HepG2 (cell line): ENCODE measurements at regions not wholly inside any gene's neighbourhood (a gene's known extent, or its start where the extent isn't known, plus 50 kb on each side); places are given as distances from the start of the nearest gene placed in this dataset.

Experiments
- ATF7 ChIP-seq, 2 experiments: fragments of 450-650 bp in 1 of 2; sonication (generic) in 1 of 2; formaldehyde crosslinking in 1 of 2; IDR thresholded peaks; 2 replicates each; pipeline versions ENCODE4 v1.4.0 to v1.6.1; 2016 to 2020; ENCODE audit warnings: antibody characterized with exemption in 1 of 2, mild to moderate bottlenecking in 1 of 2, missing genetic modification reagents in 1 of 2
- BRCA1 ChIP-seq: sonication (generic); formaldehyde crosslinking; IDR thresholded peaks from 2 replicates; pipeline ENCODE4 v1.4.0; 2020; ENCODE audit warnings: missing genetic modification reagents
- DMAP1 ChIP-seq: IDR thresholded peaks from 2 replicates; pipeline ENCODE4 v1.6.1; 2016
- IKZF1 ChIP-seq: fragments of 450-650 bp; IDR thresholded peaks from 2 replicates; pipeline ENCODE4 v1.7.1; 2016
- KDM3A ChIP-seq: IDR thresholded peaks from 2 replicates; pipeline ENCODE4 v1.6.1; 2018; ENCODE audit warnings: low read depth, missing compliant biosample characterization
- MBD4 ChIP-seq: IDR thresholded peaks from 2 replicates; pipeline ENCODE4 v1.6.1; 2012; ENCODE audit warnings: low read length, inconsistent platforms, borderline replicate concordance
- SP1 ChIP-seq, 2 experiments: fragments of 450-650 bp in 1 of 2; sonication (generic) in 1 of 2; formaldehyde crosslinking in 1 of 2; IDR thresholded peaks; 2 replicates each; pipeline versions ENCODE4 v1.4.0 to v1.6.1; 2016 to 2020; ENCODE audit warnings: missing genetic modification reagents in 1 of 2
- SP140L ChIP-seq: sonication (generic); formaldehyde crosslinking; IDR thresholded peaks from 2 replicates; pipeline ENCODE4 v1.4.0; 2020; ENCODE audit warnings: missing genetic modification reagents, borderline replicate concordance
- XBP1 ChIP-seq: sonication (generic); formaldehyde crosslinking; IDR thresholded peaks from 2 replicates; pipeline ENCODE4 v1.5.0; 2020; ENCODE audit warnings: missing genetic modification reagents
- XRCC5 ChIP-seq: fragments of 200-400 bp; formaldehyde crosslinking; optimal IDR thresholded peaks from 2 replicates; pipeline ENCODE3; 2017; ENCODE audit warnings: mild to moderate bottlenecking, low read length
- ZBTB8A ChIP-seq: sonication (generic); formaldehyde crosslinking; IDR thresholded peaks from 2 replicates; pipeline ENCODE4 v1.4.0; 2020; ENCODE audit warnings: mild to moderate bottlenecking, low read depth, missing genetic modification reagents, borderline replicate concordance
- ZNF20 ChIP-seq: sonication (generic); formaldehyde crosslinking; IDR thresholded peaks from 2 replicates; pipeline ENCODE4 v1.4.0; 2020; ENCODE audit warnings: mild to moderate bottlenecking, moderate library complexity, missing genetic modification reagents
- ZNF317 ChIP-seq: sonication (generic); formaldehyde crosslinking; IDR thresholded peaks from 2 replicates; pipeline ENCODE4 v1.5.0; 2020; ENCODE audit warnings: mild to moderate bottlenecking, missing genetic modification reagents
- ZNF552 ChIP-seq: sonication (generic); formaldehyde crosslinking; IDR thresholded peaks from 2 replicates; pipeline ENCODE4 v1.9.0; 2022; ENCODE audit warnings: missing genetic modification reagents, mild to moderate bottlenecking, borderline replicate concordance
- ZNF724P ChIP-seq: sonication (generic); formaldehyde crosslinking; IDR thresholded peaks from 2 replicates; pipeline ENCODE4 v1.8.0; 2022; ENCODE audit warnings: missing genetic modification reagents, borderline replicate concordance
- ZNF788 ChIP-seq: sonication (generic); formaldehyde crosslinking; IDR thresholded peaks from 2 replicates; pipeline ENCODE4 v1.5.0; 2020; ENCODE audit warnings: mild to moderate bottlenecking, missing genetic modification reagents, borderline replicate concordance
- ZNF790 ChIP-seq: sonication (generic); formaldehyde crosslinking; IDR thresholded peaks from 2 replicates; pipeline ENCODE4 v1.8.0; 2022; ENCODE audit warnings: missing genetic modification reagents, mild to moderate bottlenecking, borderline replicate concordance
- ZNF841 ChIP-seq: sonication (generic); formaldehyde crosslinking; IDR thresholded peaks from 2 replicates; pipeline ENCODE4 v1.8.1; 2023; ENCODE audit warnings: missing genetic modification reagents, borderline replicate concordance
- TF ChIP-seq, protein P1 (sequence below): sonication (generic); formaldehyde crosslinking; IDR thresholded peaks from 2 replicates; pipeline ENCODE4; 2020; ENCODE audit warnings: missing genetic modification reagents, mild to moderate bottlenecking, borderline replicate concordance
- TF ChIP-seq, protein P2 (sequence below): sonication (generic); formaldehyde crosslinking; IDR thresholded peaks from 2 replicates; pipeline ENCODE4 v1.4.0; 2020; ENCODE audit warnings: low read depth, missing genetic modification reagents
- TF ChIP-seq, protein P3 (sequence below): sonication (generic); formaldehyde crosslinking; IDR thresholded peaks from 2 replicates; pipeline ENCODE4 v1.8.0; 2022; ENCODE audit warnings: missing genetic modification reagents, mild to moderate bottlenecking, borderline replicate concordance

DNA sequence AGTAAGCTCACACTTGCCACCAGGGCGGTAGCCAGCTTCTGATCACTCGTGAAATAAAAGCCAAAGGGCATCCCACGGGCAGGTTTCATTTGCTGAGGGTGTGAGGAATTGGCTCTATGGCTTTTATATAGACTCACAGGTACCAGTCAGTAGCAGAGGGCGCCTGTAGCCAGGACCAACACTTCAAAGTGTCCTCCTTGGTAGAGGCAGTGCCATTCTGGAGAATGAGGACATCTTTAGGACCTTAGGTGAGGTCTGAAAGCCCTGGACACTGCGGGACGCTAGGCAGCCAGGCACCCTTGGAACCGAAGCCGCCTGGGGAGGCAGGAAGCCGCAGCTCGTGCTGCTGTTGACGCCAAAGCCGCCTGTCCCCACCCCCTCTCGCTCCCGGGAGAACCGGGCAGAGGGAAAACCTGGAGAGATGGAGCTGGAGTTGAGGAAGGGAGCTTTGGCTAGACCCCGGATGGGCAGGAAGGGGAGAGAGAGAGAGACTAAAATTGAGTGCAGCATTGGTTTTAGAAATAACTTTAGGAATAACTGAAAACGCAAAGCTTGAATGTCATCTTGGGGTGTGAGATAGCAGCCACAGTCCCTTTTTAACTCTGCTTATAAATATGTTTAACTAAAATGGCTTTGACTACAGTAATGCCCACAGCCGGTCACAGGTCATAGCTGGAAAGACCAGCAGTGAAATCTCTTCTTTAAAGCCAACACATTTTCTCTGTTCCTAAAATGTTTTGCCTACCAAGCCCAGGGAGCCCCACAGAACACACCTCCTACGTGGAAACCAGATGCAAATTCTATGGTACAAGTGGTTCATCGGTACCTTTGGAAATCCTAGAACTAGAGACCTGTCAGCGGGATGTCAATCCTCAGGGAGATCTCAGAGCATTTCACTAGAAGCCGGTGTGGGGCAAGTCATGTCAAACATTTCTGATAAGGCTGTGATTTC, 128.5 kb upstream of the CDYL start (continued):
- TF ChIP-seq, protein P1, sequence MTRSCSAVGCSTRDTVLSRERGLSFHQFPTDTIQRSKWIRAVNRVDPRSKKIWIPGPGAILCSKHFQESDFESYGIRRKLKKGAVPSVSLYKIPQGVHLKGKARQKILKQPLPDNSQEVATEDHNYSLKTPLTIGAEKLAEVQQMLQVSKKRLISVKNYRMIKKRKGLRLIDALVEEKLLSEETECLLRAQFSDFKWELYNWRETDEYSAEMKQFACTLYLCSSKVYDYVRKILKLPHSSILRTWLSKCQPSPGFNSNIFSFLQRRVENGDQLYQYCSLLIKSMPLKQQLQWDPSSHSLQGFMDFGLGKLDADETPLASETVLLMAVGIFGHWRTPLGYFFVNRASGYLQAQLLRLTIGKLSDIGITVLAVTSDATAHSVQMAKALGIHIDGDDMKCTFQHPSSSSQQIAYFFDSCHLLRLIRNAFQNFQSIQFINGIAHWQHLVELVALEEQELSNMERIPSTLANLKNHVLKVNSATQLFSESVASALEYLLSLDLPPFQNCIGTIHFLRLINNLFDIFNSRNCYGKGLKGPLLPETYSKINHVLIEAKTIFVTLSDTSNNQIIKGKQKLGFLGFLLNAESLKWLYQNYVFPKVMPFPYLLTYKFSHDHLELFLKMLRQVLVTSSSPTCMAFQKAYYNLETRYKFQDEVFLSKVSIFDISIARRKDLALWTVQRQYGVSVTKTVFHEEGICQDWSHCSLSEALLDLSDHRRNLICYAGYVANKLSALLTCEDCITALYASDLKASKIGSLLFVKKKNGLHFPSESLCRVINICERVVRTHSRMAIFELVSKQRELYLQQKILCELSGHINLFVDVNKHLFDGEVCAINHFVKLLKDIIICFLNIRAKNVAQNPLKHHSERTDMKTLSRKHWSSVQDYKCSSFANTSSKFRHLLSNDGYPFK (CRISPR knock-in tag) = peak; percentile 83; the same call in 1 of the 2 replicates
- TF ChIP-seq XRCC5 (peak; percentile 95), BRCA1 (CRISPR knock-in tag) (0 out of 2 replicates have a peak, but pooled peaks have one; percentile 31), IKZF1 (no peak), ZNF790 (CRISPR knock-in tag) (no peak), MBD4 (no peak), XBP1 (no peak), ZNF552 (CRISPR knock-in tag) (0 out of 2 replicates have a peak, but pooled peaks have one; percentile 39), ZNF788 (CRISPR knock-in tag) (peak; percentile 90), ZBTB8A (CRISPR knock-in tag) (no peak), ZNF317 (peak; percentile 87; the same call in 1 of the 2 replicates), SP1 (IDR thresholded peaks at IDR 0.05) (no peak), SP1 (CRISPR knock-in tag; IDR thresholded peaks at IDR 0.05) (peak; percentile 52; the same call in 1 of the 2 replicates), ATF7 (IDR thresholded peaks at IDR 0.05) (no peak), ATF7 (CRISPR knock-in tag; IDR thresholded peaks at IDR 0.05) (no peak), DMAP1 (CRISPR knock-in tag) (no peak), ZNF841 (no peak), ZNF20 (CRISPR knock-in tag) (no peak), KDM3A (peak; percentile 90; the same call in 1 of the 2 replicates), ZNF724P (CRISPR knock-in tag) (peak; percentile 95), SP140L (CRISPR knock-in tag) (0 out of 2 replicates have a peak, but pooled peaks have one; percentile 40)
- TF ChIP-seq, protein P2, sequence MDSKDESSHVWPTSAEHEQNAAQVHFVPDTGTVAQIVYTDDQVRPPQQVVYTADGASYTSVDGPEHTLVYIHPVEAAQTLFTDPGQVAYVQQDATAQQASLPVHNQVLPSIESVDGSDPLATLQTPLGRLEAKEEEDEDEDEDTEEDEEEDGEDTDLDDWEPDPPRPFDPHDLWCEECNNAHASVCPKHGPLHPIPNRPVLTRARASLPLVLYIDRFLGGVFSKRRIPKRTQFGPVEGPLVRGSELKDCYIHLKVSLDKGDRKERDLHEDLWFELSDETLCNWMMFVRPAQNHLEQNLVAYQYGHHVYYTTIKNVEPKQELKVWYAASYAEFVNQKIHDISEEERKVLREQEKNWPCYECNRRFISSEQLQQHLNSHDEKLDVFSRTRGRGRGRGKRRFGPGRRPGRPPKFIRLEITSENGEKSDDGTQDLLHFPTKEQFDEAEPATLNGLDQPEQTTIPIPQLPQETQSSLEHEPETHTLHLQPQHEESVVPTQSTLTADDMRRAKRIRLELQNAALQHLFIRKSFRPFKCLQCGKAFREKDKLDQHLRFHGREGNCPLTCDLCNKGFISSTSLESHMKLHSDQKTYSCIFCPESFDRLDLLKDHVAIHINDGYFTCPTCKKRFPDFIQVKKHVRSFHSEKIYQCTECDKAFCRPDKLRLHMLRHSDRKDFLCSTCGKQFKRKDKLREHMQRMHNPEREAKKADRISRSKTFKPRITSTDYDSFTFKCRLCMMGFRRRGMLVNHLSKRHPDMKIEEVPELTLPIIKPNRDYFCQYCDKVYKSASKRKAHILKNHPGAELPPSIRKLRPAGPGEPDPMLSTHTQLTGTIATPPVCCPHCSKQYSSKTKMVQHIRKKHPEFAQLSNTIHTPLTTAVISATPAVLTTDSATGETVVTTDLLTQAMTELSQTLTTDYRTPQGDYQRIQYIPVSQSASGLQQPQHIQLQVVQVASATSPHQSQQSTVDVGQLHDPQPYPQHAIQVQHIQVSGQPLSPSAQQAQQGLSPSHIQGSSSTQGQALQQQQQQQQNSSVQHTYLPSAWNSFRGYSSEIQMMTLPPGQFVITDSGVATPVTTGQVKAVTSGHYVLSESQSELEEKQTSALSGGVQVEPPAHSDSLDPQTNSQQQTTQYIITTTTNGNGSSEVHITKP = no peak
- TF ChIP-seq, protein P3, sequence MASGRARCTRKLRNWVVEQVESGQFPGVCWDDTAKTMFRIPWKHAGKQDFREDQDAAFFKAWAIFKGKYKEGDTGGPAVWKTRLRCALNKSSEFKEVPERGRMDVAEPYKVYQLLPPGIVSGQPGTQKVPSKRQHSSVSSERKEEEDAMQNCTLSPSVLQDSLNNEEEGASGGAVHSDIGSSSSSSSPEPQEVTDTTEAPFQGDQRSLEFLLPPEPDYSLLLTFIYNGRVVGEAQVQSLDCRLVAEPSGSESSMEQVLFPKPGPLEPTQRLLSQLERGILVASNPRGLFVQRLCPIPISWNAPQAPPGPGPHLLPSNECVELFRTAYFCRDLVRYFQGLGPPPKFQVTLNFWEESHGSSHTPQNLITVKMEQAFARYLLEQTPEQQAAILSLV (CRISPR knock-in tag) = peak; percentile 81
